ENCODE measurements at regions not wholly inside any gene's neighbourhood (a gene's known extent, or its start where the extent isn't known, plus 50 kb on each side); places are given as distances from the start of the nearest gene placed in this dataset.

DNA sequence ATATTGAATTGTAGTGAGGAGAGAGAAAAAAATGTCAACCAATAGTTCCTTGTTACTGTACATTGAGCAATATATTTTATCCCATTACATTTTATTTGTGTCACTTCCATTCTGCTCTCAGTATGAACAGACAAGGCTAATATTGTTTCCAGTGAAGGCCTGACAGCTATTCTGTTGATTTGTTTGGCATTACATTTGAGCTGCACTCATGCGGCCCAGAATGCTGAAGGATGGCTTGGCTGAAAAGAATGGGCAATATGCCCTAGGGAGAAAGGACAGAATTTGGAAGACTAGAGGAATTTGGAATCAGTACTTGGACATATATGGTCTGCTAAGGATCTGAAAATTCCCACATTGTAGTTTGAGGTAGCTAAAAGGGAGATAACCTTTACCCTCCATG, 1294.4 kb downstream of the CDH8 start:
- TF ChIP-seq, protein P1, sequence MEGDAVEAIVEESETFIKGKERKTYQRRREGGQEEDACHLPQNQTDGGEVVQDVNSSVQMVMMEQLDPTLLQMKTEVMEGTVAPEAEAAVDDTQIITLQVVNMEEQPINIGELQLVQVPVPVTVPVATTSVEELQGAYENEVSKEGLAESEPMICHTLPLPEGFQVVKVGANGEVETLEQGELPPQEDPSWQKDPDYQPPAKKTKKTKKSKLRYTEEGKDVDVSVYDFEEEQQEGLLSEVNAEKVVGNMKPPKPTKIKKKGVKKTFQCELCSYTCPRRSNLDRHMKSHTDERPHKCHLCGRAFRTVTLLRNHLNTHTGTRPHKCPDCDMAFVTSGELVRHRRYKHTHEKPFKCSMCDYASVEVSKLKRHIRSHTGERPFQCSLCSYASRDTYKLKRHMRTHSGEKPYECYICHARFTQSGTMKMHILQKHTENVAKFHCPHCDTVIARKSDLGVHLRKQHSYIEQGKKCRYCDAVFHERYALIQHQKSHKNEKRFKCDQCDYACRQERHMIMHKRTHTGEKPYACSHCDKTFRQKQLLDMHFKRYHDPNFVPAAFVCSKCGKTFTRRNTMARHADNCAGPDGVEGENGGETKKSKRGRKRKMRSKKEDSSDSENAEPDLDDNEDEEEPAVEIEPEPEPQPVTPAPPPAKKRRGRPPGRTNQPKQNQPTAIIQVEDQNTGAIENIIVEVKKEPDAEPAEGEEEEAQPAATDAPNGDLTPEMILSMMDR (IDR thresholded peaks at IDR 0.05) = no peak
- TF ChIP-seq POLR2AphosphoS5 (IDR thresholded peaks at IDR 0.05) (no peak), POLR2A (IDR thresholded peaks at IDR 0.05) (no peak)

Measured in upper lobe of left lung (tissue), 4 donors.